ENCODE measurements at regions not wholly inside any gene's neighbourhood (a gene's known extent, or its start where the extent isn't known, plus 50 kb on each side); places are given as distances from the start of the nearest gene placed in this dataset.

DNA sequence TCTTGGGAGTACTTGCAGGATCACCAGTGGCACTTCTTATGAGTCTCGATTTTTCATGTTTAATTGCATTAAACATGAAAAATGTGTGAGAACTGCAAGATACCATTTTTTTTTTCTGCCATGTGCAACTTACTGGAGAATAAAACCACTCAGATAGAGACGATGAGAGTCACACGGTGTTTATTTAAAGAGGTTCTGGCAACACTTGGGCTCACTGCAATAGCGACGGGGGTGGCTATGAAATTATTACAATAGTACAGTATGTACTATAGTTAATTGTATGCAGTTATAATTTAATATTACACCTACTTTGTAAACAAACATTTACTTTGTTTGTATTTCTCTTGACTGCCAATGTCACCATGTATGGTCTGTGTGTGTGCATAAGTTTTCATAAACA is 479.8 kb downstream of the NUP35 start:
- no peak overlapping the region for H3K4me3 ChIP-seq (ENCODE audit: low read depth, low read length)
- ChIA-PET CTCF (no interaction called here), POLR2A (no interaction called here)
- TF ChIP-seq CTCF (IDR thresholded peaks at IDR 0.05; ENCODE audit: insufficient read depth, low read depth, low read length) = no peak
- H3K27me3 ChIP-seq (ENCODE audit: control insufficient read depth, insufficient read depth, low read length) = no peaks in the 10 kb centered on the region
- DNase-seq (ENCODE audit: low read depth) = no peak
- no peaks in the 10 kb centered on the region for H3K36me3 ChIP-seq (ENCODE audit: control insufficient read depth, insufficient read depth, low read length)

GRCh38 chr2:183605440-183605839 is 481.2 kb downstream of the NUP35 start:
- POLR2A ChIA-PET = no interaction called here

GRCh38 chr2:183606022-183606717 is 481.9 kb downstream of the NUP35 start:
- H3K36me3 ChIP-seq (ENCODE audit: control insufficient read depth, insufficient read depth, low read length) = no peaks in the 10 kb centered on the region
- ChIA-PET POLR2A (no interaction called here), CTCF (no interaction called here)
- H3K27me3 ChIP-seq (ENCODE audit: control insufficient read depth, insufficient read depth, low read length) = no peaks in the 10 kb centered on the region
- H3K4me3 ChIP-seq (ENCODE audit: low read depth, low read length) = no peak overlapping the region
- DNase-seq (ENCODE audit: low read depth) = no peak
- no peak for TF ChIP-seq CTCF (IDR thresholded peaks at IDR 0.05; ENCODE audit: insufficient read depth, low read depth, low read length)

More at GRCh38 chr2:183605440-183605839, 481.2 kb downstream of the NUP35 start:
- TF ChIP-seq CTCF (IDR thresholded peaks at IDR 0.05; ENCODE audit: insufficient read depth, low read depth, low read length) = no peak
- Histone ChIP-seq H3K36me3 (ENCODE audit: control insufficient read depth, insufficient read depth, low read length) (no peaks in the 10 kb centered on the region), H3K27me3 (ENCODE audit: control insufficient read depth, insufficient read depth, low read length) (no peaks in the 10 kb centered on the region), H3K4me3 (ENCODE audit: low read depth, low read length) (no peak overlapping the region)
- DNase-seq (ENCODE audit: low read depth) = no peak
- CTCF ChIA-PET = no interaction called here

- ChIA-PET CTCF (no interaction called here), POLR2A (no interaction called here)
- H3K27me3 ChIP-seq (ENCODE audit: control insufficient read depth, insufficient read depth, low read length) = no peaks in the 10 kb centered on the region
- H3K36me3 ChIP-seq (ENCODE audit: control insufficient read depth, insufficient read depth, low read length) = no peaks in the 10 kb centered on the region
- no peak for TF ChIP-seq CTCF (IDR thresholded peaks at IDR 0.05; ENCODE audit: insufficient read depth, low read depth, low read length)
- DNase-seq (ENCODE audit: low read depth) = no peak
- H3K4me3 ChIP-seq (ENCODE audit: low read depth, low read length) = no peak overlapping the region
Observed at GRCh38 chr2:183606718-183607085, 482.5 kb downstream of the NUP35 start.

DNA sequence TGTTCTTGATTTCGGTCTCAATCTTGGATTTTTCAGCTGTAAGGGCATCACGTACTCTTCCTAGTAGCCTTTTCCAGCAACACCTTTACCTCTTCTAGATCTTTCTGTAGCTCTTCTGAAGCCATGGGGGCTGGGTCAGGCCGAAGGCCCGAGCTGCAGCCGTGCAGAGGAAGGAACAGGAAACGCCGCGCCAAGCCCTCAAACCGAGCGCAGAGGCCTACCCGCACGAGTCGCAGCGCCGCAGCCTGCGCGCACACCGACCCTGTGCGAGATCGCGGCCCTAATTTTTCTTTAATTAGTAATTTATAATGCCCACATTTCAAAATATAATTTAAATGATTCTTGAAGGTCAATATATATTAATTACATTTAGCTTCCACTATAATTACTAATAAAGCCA is 483.8 kb downstream of the NUP35 start:
- Histone ChIP-seq H3K4me3 (ENCODE audit: low read depth, low read length) (no peak overlapping the region), H3K36me3 (ENCODE audit: control insufficient read depth, insufficient read depth, low read length) (no peaks in the 10 kb centered on the region), H3K27me3 (ENCODE audit: control insufficient read depth, insufficient read depth, low read length) (no peaks in the 10 kb centered on the region)
- CTCF ChIA-PET = no interaction called here
- no peak for TF ChIP-seq CTCF (IDR thresholded peaks at IDR 0.05; ENCODE audit: insufficient read depth, low read depth, low read length)
- POLR2A ChIA-PET = no interaction called here
- no peak for DNase-seq (ENCODE audit: low read depth)

All from BJ (cell line).